ENCODE measurements at regions not wholly inside any gene's neighbourhood (a gene's known extent, or its start where the extent isn't known, plus 50 kb on each side); places are given as distances from the start of the nearest gene placed in this dataset.
"Not testable (repeated sequence)": the region's sequence is repeated elsewhere in the genome, so short reads cannot be mapped to it uniquely, and the experiment has no call there.

- DNase-seq (ENCODE audit: low read depth in 2 of 2): no peak
Observed at GRCh38 chr7:13092708-13093005, 405.2 kb downstream of the ARL4A start.

GRCh38 chr7:13093160-13093559 lies 405.7 kb downstream of the ARL4A start:
- DNase-seq (ENCODE audit: low read depth in 2 of 2): no peak

- no peak for DNase-seq (ENCODE audit: low read depth in 2 of 2)
Observed at GRCh38 chr7:13097499-13097898, 410.1 kb downstream of the ARL4A start.

- no peak for DNase-seq (ENCODE audit: low read depth in 2 of 2)
Observed at GRCh38 chr7:13098161-13098560, 410.7 kb downstream of the ARL4A start.

GRCh38 chr7:13099154-13099795 lies 411.8 kb downstream of the ARL4A start:
- no peak for DNase-seq (ENCODE audit: low read depth in 2 of 2)

GRCh38 chr7:13104128-13104527 lies 416.7 kb downstream of the ARL4A start:
- DNase-seq (ENCODE audit: low read depth in 2 of 2): no peak

GRCh38 chr7:13105209-13105608 lies 417.8 kb downstream of the ARL4A start:
- DNase-seq (ENCODE audit: low read depth in 2 of 2): no peak

- DNase-seq (ENCODE audit: low read depth in 2 of 2): no peak
Observed at GRCh38 chr7:13106513-13106912, 419.1 kb downstream of the ARL4A start.

GRCh38 chr7:13107291-13107690 lies 419.9 kb downstream of the ARL4A start:
- no peak for DNase-seq (ENCODE audit: low read depth in 2 of 2)

- DNase-seq (ENCODE audit: low read depth in 2 of 2): no peak
Observed at GRCh38 chr7:13108061-13108460, 420.6 kb downstream of the ARL4A start.

GRCh38 chr7:13109201-13109600 lies 421.8 kb downstream of the ARL4A start:
- DNase-seq (ENCODE audit: low read depth in 2 of 2): no peak

- DNase-seq (ENCODE audit: low read depth in 2 of 2): no peak
Observed at GRCh38 chr7:13110107-13110506, 422.7 kb downstream of the ARL4A start.

GRCh38 chr7:13111230-13111629 lies 423.8 kb downstream of the ARL4A start:
- no peak for DNase-seq (ENCODE audit: low read depth in 2 of 2)

- not testable (repeated sequence) for DNase-seq (ENCODE audit: low read depth in 2 of 2)
Observed at GRCh38 chr7:13114240-13114639, 426.8 kb downstream of the ARL4A start.

- no peak for DNase-seq (ENCODE audit: low read depth in 2 of 2)
Observed at GRCh38 chr7:13115157-13115772, 427.8 kb downstream of the ARL4A start.

GRCh38 chr7:13115855-13116254 lies 428.4 kb downstream of the ARL4A start:
- no peak for DNase-seq (ENCODE audit: low read depth in 2 of 2)

GRCh38 chr7:13117103-13117502 lies 429.7 kb downstream of the ARL4A start:
- DNase-seq (ENCODE audit: low read depth in 2 of 2): no peak

GRCh38 chr7:13117592-13117991 lies 430.2 kb downstream of the ARL4A start:
- DNase-seq (ENCODE audit: low read depth in 2 of 2): no peak

GRCh38 chr7:13124629-13125028 lies 437.2 kb downstream of the ARL4A start:
- DNase-seq (ENCODE audit: low read depth in 2 of 2): not testable (repeated sequence)

GRCh38 chr7:13126347-13126746 lies 438.9 kb downstream of the ARL4A start:
- DNase-seq (ENCODE audit: low read depth in 2 of 2): no peak

- no peak for DNase-seq (ENCODE audit: low read depth in 2 of 2)
Observed at GRCh38 chr7:13130321-13130720, 442.9 kb downstream of the ARL4A start.

GRCh38 chr7:13130906-13131305 lies 443.5 kb downstream of the ARL4A start:
- not testable (repeated sequence) for DNase-seq (ENCODE audit: low read depth in 2 of 2)

- no peak for DNase-seq (ENCODE audit: low read depth in 2 of 2)
Observed at GRCh38 chr7:13132314-13132713, 444.9 kb downstream of the ARL4A start.

GRCh38 chr7:13136345-13136744 lies 448.9 kb downstream of the ARL4A start:
- DNase-seq (ENCODE audit: low read depth in 2 of 2): not testable (repeated sequence)
